Spleen (tissue), 7 donors: ENCODE measurements at regions not wholly inside any gene's neighbourhood (a gene's known extent, or its start where the extent isn't known, plus 50 kb on each side); places are given as distances from the start of the nearest gene placed in this dataset.

Experiments used
- POLR2A ChIP-seq, 3 donors: fragments of 450-650 bp; IDR thresholded peaks; one replicate each; pipeline ENCODE4 v1.5.1; 2017; ENCODE audit warnings: antibody characterized with exemption in 3 of 3, mild to moderate bottlenecking in 1 of 3
- POLR2AphosphoS5 ChIP-seq, 3 donors: sonication (generic); formaldehyde crosslinking; IDR thresholded peaks; one replicate each; pipeline ENCODE4 v1.5.1; 2017; ENCODE audit warnings: antibody characterized with exemption in 3 of 3
- TF ChIP-seq, protein P1 (sequence below), 11 experiments: fragments of 200-600 bp in 7 of 11; fragments of 450-650 bp in 4 of 11; sonication (generic) in 4 of 11; IDR thresholded peaks in 8 of 11; conservative IDR thresholded peaks in 3 of 11; 1 replicate in 7 of 11; 2 replicates in 4 of 11; pipeline versions ENCODE4 v1.4.0 to v1.8.0; 2016 to 2021; ENCODE audit warnings: antibody characterized with exemption in 11 of 11, inconsistent platforms in 4 of 11, mild to moderate bottlenecking in 1 of 11
- donor health status: DM: no; HTN: no; CAD: no; lungs with moderate emphysema.
- donor health status: DM: no; HTN: no; CAD: no.
- donor health status: DM: no; HTN: no; CAD: no.

DNA sequence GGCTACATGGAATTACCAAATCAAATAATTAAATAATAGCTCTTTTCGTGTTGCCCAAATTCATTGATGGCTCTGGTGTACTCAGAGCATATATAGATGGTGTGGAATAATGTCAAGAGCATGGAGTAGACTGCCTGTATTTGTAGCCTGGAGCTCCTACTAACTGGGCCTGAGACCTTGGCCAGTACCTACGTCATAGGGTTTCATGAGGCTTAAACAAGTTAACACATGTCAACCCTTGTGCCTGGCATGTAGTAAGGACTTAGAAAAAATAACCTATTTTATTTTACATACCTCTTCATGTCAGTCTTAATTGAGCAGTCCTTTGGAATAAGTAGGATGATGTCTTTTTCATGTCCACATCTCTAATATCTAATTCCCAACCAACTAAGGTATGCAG is 223.7 kb upstream of the DPH6 start:
- no peak for TF ChIP-seq POLR2AphosphoS5 (IDR thresholded peaks at IDR 0.05)
- TF ChIP-seq, protein P1, sequence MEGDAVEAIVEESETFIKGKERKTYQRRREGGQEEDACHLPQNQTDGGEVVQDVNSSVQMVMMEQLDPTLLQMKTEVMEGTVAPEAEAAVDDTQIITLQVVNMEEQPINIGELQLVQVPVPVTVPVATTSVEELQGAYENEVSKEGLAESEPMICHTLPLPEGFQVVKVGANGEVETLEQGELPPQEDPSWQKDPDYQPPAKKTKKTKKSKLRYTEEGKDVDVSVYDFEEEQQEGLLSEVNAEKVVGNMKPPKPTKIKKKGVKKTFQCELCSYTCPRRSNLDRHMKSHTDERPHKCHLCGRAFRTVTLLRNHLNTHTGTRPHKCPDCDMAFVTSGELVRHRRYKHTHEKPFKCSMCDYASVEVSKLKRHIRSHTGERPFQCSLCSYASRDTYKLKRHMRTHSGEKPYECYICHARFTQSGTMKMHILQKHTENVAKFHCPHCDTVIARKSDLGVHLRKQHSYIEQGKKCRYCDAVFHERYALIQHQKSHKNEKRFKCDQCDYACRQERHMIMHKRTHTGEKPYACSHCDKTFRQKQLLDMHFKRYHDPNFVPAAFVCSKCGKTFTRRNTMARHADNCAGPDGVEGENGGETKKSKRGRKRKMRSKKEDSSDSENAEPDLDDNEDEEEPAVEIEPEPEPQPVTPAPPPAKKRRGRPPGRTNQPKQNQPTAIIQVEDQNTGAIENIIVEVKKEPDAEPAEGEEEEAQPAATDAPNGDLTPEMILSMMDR (IDR thresholded peaks at IDR 0.05 in 8 of 11, conservative IDR thresholded peaks at IDR 0.05 in 3 of 11), result no peak
- no peak for TF ChIP-seq POLR2A (IDR thresholded peaks at IDR 0.05)
